ENCODE measurements at regions not wholly inside any gene's neighbourhood (a gene's known extent, or its start where the extent isn't known, plus 50 kb on each side); places are given as distances from the start of the nearest gene placed in this dataset.

- TF ChIP-seq CTCF (conservative IDR thresholded peaks at IDR 0.05; ENCODE audit: low read length) (no peak), EZH2phosphoT487 (IDR thresholded peaks at IDR 0.05; ENCODE audit: borderline replicate concordance, low read depth, low read length) (no peak)
Measured at GRCh38 chr18:37628470-37629220, 63.0 kb upstream of the CELF4 start.
